GM12875 (cell line): ENCODE measurements at regions not wholly inside any gene's neighbourhood (a gene's known extent, or its start where the extent isn't known, plus 50 kb on each side); places are given as distances from the start of the nearest gene placed in this dataset.

ENCODE experiments used
- H3K4me3 ChIP-seq: one replicate; pipeline ENCODE4 v1.5.1; 2011; ENCODE audit warnings: low read depth, low read length, control low read depth
- CTCF ChIP-seq: IDR thresholded peaks from 2 replicates; pipeline ENCODE4 v1.5.1; 2011; ENCODE audit warnings: low read depth, mild to moderate bottlenecking, control low read depth, inconsistent platforms, low read length, moderate library complexity, borderline replicate concordance; ENCODE audit not compliant: insufficient read depth

GRCh38 chr13:106700439-106700838, 132.5 kb upstream of the ARGLU1 start:
- no peak for TF ChIP-seq CTCF
- no peak overlapping the region for H3K4me3 ChIP-seq

GRCh38 chr13:106700007-106700406, 132.1 kb upstream of the ARGLU1 start:
- H3K4me3 ChIP-seq, result no peak overlapping the region
- TF ChIP-seq CTCF, result no peak

GRCh38 chr13:106699311-106699710, 131.4 kb upstream of the ARGLU1 start:
- TF ChIP-seq CTCF, result no peak
- H3K4me3 ChIP-seq, result no peak overlapping the region

GRCh38 chr13:106696719-106697118, 128.8 kb upstream of the ARGLU1 start:
- no peak for TF ChIP-seq CTCF
- no peak overlapping the region for H3K4me3 ChIP-seq

- no peak overlapping the region for H3K4me3 ChIP-seq
- no peak for TF ChIP-seq CTCF
Measured at GRCh38 chr13:106696140-106696539, 128.2 kb upstream of the ARGLU1 start.

- no peak for TF ChIP-seq CTCF
- H3K4me3 ChIP-seq, result no peak overlapping the region
Measured at GRCh38 chr13:106695139-106695538, 127.2 kb upstream of the ARGLU1 start.

- TF ChIP-seq CTCF, result no peak
- H3K4me3 ChIP-seq, result no peak overlapping the region
Measured at GRCh38 chr13:106691861-106692260, 123.9 kb upstream of the ARGLU1 start.
